Vagina (tissue), 2 donors: ENCODE measurements at regions not wholly inside any gene's neighbourhood (a gene's known extent, or its start where the extent isn't known, plus 50 kb on each side); places are given as distances from the start of the nearest gene placed in this dataset.

Experiments used
- DNase-seq, 2 donors: peaks; one replicate each; pipeline ENCODE4 v3.0.0-alpha.2; 2017; ENCODE audit errors: extremely low spot score in 2 of 2
- H3K27ac ChIP-seq: fragments of 200-600 bp; sonication (generic); one replicate; pipeline ENCODE4 v1.5.1; 2019
- H3K27me3 ChIP-seq: fragments of 200-600 bp; sonication (generic); one replicate; pipeline ENCODE4 v1.5.1; 2019
- H3K36me3 ChIP-seq, 2 donors: fragments of 200-600 bp; sonication (generic); one replicate each; pipeline ENCODE4 v1.5.1; 2017 to 2019
- H3K4me1 ChIP-seq: fragments of 200-600 bp; sonication (generic); one replicate; pipeline ENCODE4 v1.5.1; 2019
- H3K4me3 ChIP-seq, 2 donors: fragments of 200-600 bp; sonication (generic); 1 replicate in 1 of 2; 2 replicates in 1 of 2; pipeline ENCODE4 v1.5.1; 2016 to 2019
- H3K9me3 ChIP-seq: fragments of 200-600 bp; sonication (generic); one replicate; pipeline ENCODE4 v1.5.1; 2019
- CTCF ChIP-seq, 3 experiments: fragments of 450-650 bp in 2 of 3; fragments of 200-600 bp in 1 of 3; sonication (generic) in 1 of 3; IDR thresholded peaks; one replicate each; pipeline ENCODE4 v1.5.1; 2017 to 2019; ENCODE audit warnings: antibody characterized with exemption in 3 of 3, mild to moderate bottlenecking in 2 of 3, moderate library complexity in 2 of 3
- POLR2A ChIP-seq, 2 donors: fragments of 450-650 bp; IDR thresholded peaks; one replicate each; pipeline ENCODE4 v1.6.1; 2017; ENCODE audit warnings: antibody characterized with exemption in 2 of 2, mild to moderate bottlenecking in 2 of 2, moderate library complexity in 2 of 2
- POLR2AphosphoS5 ChIP-seq, 2 donors: sonication (generic); formaldehyde crosslinking; IDR thresholded peaks; one replicate each; pipeline ENCODE4 v1.9.0; 2017; ENCODE audit warnings: antibody characterized with exemption in 2 of 2, mild to moderate bottlenecking in 2 of 2, low read depth in 1 of 2; ENCODE audit not compliant: insufficient read depth in 1 of 2
- intact Hi-C: fragments of 100-400 bp; cut with DNase I; formaldehyde crosslinking; loops from one replicate; pipeline ENCODE4 v1.15.1; 2023

- peaks cover 5% of the 10 kb centered on the region for H3K4me1 ChIP-seq
- no peaks in the 10 kb centered on the region for H3K9me3 ChIP-seq
- H3K4me3 ChIP-seq: no peak overlapping the region
- H3K27ac ChIP-seq: no peak overlapping the region
- H3K36me3 ChIP-seq: no peaks in the 10 kb centered on the region
- H3K27me3 ChIP-seq: no peaks in the 10 kb centered on the region
- intact Hi-C loops: no loop called here
- no peak for DNase-seq
- TF ChIP-seq POLR2A (IDR thresholded peaks at IDR 0.05): no peak
- TF ChIP-seq CTCF (IDR thresholded peaks at IDR 0.05): no peak
- no peak for TF ChIP-seq POLR2AphosphoS5 (IDR thresholded peaks at IDR 0.05; ENCODE audit: insufficient read depth in 1 of 2, low read depth in 1 of 2)
Measured at GRCh38 chr5:40271476-40271875, 408.2 kb upstream of the PTGER4 start.

- H3K4me1 ChIP-seq: peaks cover 5% of the 10 kb centered on the region
- intact Hi-C loops: no loop called here
- H3K27me3 ChIP-seq: no peaks in the 10 kb centered on the region
- TF ChIP-seq POLR2A (IDR thresholded peaks at IDR 0.05): no peak
- no peak for TF ChIP-seq CTCF (IDR thresholded peaks at IDR 0.05)
- TF ChIP-seq POLR2AphosphoS5 (IDR thresholded peaks at IDR 0.05; ENCODE audit: insufficient read depth in 1 of 2, low read depth in 1 of 2): no peak
- DNase-seq: no peak
- H3K4me3 ChIP-seq: no peak overlapping the region
- no peaks in the 10 kb centered on the region for H3K9me3 ChIP-seq
- H3K27ac ChIP-seq: no peak overlapping the region
- H3K36me3 ChIP-seq: no peaks in the 10 kb centered on the region
Measured at GRCh38 chr5:40270274-40270845, 409.4 kb upstream of the PTGER4 start.

- no peak overlapping the region for H3K4me3 ChIP-seq
- peaks cover 5% of the 10 kb centered on the region for H3K4me1 ChIP-seq
- H3K9me3 ChIP-seq: no peaks in the 10 kb centered on the region
- no peak for DNase-seq
- H3K27ac ChIP-seq: no peak overlapping the region
- TF ChIP-seq CTCF (IDR thresholded peaks at IDR 0.05): no peak
- no peak for TF ChIP-seq POLR2A (IDR thresholded peaks at IDR 0.05)
- TF ChIP-seq POLR2AphosphoS5 (IDR thresholded peaks at IDR 0.05; ENCODE audit: insufficient read depth in 1 of 2, low read depth in 1 of 2): no peak
- H3K36me3 ChIP-seq: no peaks in the 10 kb centered on the region
- no peaks in the 10 kb centered on the region for H3K27me3 ChIP-seq
- intact Hi-C loops: no loop called here
Measured at GRCh38 chr5:40268088-40268487, 411.6 kb upstream of the PTGER4 start.

- DNase-seq: no peak
- H3K27ac ChIP-seq: no peak overlapping the region
- H3K4me1 ChIP-seq: peaks cover 5% of the 10 kb centered on the region
- H3K36me3 ChIP-seq: no peaks in the 10 kb centered on the region
- H3K4me3 ChIP-seq: no peak overlapping the region
- no peaks in the 10 kb centered on the region for H3K27me3 ChIP-seq
- no peaks in the 10 kb centered on the region for H3K9me3 ChIP-seq
- no peak for TF ChIP-seq POLR2AphosphoS5 (IDR thresholded peaks at IDR 0.05; ENCODE audit: insufficient read depth in 1 of 2, low read depth in 1 of 2)
- no peak for TF ChIP-seq CTCF (IDR thresholded peaks at IDR 0.05)
- no peak for TF ChIP-seq POLR2A (IDR thresholded peaks at IDR 0.05)
- intact Hi-C loops: no loop called here
Measured at GRCh38 chr5:40266952-40267351, 412.8 kb upstream of the PTGER4 start.

- Histone ChIP-seq H3K9me3 (no peaks in the 10 kb centered on the region), H3K4me1 (no peaks in the 10 kb centered on the region), H3K27me3 (no peaks in the 10 kb centered on the region), H3K36me3 (no peaks in the 10 kb centered on the region), H3K4me3 (no peak overlapping the region), H3K27ac (no peak overlapping the region)
- intact Hi-C loops: no loop called here
- TF ChIP-seq POLR2AphosphoS5 (IDR thresholded peaks at IDR 0.05; ENCODE audit: insufficient read depth in 1 of 2, low read depth in 1 of 2) (no peak), POLR2A (IDR thresholded peaks at IDR 0.05) (no peak), CTCF (IDR thresholded peaks at IDR 0.05) (no peak)
- DNase-seq: no peak
Measured at GRCh38 chr5:40261984-40262383, 417.7 kb upstream of the PTGER4 start.
